ENCODE measurements at regions not wholly inside any gene's neighbourhood (a gene's known extent, or its start where the extent isn't known, plus 50 kb on each side); places are given as distances from the start of the nearest gene placed in this dataset.
"Not testable (repeated sequence)": the region's sequence is repeated elsewhere in the genome, so short reads cannot be mapped to it uniquely, and the experiment has no call there.

GRCh38 chr2:131812605-131813004, 284.9 kb downstream of the CCDC74A start:
- DNase-seq (ENCODE audit: low spot score); intact Hi-C loops (cut with DNase I): not testable (repeated sequence)

GRCh38 chr2:131813378-131813777, 285.7 kb downstream of the CCDC74A start:
- DNase-seq (ENCODE audit: low spot score); intact Hi-C loops (cut with DNase I): not testable (repeated sequence)

- intact Hi-C loops (cut with DNase I); DNase-seq (ENCODE audit: low spot score): not testable (repeated sequence)
Observed at GRCh38 chr2:131818267-131818973, 290.7 kb downstream of the CCDC74A start.

GRCh38 chr2:131822237-131822721, 294.6 kb downstream of the CCDC74A start:
- intact Hi-C loops (cut with DNase I): not testable (repeated sequence)

GRCh38 chr2:131823058-131823457, 295.4 kb downstream of the CCDC74A start:
- intact Hi-C loops (cut with DNase I); DNase-seq (ENCODE audit: low spot score): not testable (repeated sequence)

More at GRCh38 chr2:131822237-131822721, 294.6 kb downstream of the CCDC74A start:
- not testable (repeated sequence) for DNase-seq (ENCODE audit: low spot score)

GRCh38 chr2:131824986-131825385, 297.3 kb downstream of the CCDC74A start:
- intact Hi-C loops (cut with DNase I); DNase-seq (ENCODE audit: low spot score): not testable (repeated sequence)

- DNase-seq (ENCODE audit: low spot score): no peak
- intact Hi-C loops (cut with DNase I): no loop called here
Observed at GRCh38 chr2:131827481-131828163, 299.9 kb downstream of the CCDC74A start.

- intact Hi-C loops (cut with DNase I): no loop called here
Observed at GRCh38 chr2:131828164-131828561, 300.5 kb downstream of the CCDC74A start.

GRCh38 chr2:131828633-131829455, 301.2 kb downstream of the CCDC74A start:
- DNase-seq (ENCODE audit: low spot score); intact Hi-C loops (cut with DNase I): not testable (repeated sequence)

More at GRCh38 chr2:131828164-131828561, 300.5 kb downstream of the CCDC74A start:
- no peak for DNase-seq (ENCODE audit: low spot score)

- intact Hi-C loops (cut with DNase I): not testable (repeated sequence)
- peak; percentile 58 for DNase-seq (ENCODE audit: low spot score)
Observed at GRCh38 chr2:131829456-131830241, 302.0 kb downstream of the CCDC74A start.

GRCh38 chr2:131830242-131830945, 302.7 kb downstream of the CCDC74A start:
- intact Hi-C loops (cut with DNase I); DNase-seq (ENCODE audit: low spot score): not testable (repeated sequence)

GRCh38 chr2:131830946-131831310, 303.2 kb downstream of the CCDC74A start:
- intact Hi-C loops (cut with DNase I); DNase-seq (ENCODE audit: low spot score): not testable (repeated sequence)

- intact Hi-C loops (cut with DNase I); DNase-seq (ENCODE audit: low spot score): not testable (repeated sequence)
Observed at GRCh38 chr2:131831450-131832208, 303.9 kb downstream of the CCDC74A start.

GRCh38 chr2:131832209-131832780, 304.6 kb downstream of the CCDC74A start:
- DNase-seq (ENCODE audit: low spot score); intact Hi-C loops (cut with DNase I): not testable (repeated sequence)

- intact Hi-C loops (cut with DNase I); DNase-seq (ENCODE audit: low spot score): not testable (repeated sequence)
Observed at GRCh38 chr2:131832917-131833316, 305.2 kb downstream of the CCDC74A start.

- DNase-seq (ENCODE audit: low spot score); intact Hi-C loops (cut with DNase I): not testable (repeated sequence)
Observed at GRCh38 chr2:131833367-131834202, 305.9 kb downstream of the CCDC74A start.
